C4-2B (cell line): ENCODE measurements at regions not wholly inside any gene's neighbourhood (a gene's known extent, or its start where the extent isn't known, plus 50 kb on each side); places are given as distances from the start of the nearest gene placed in this dataset.

Experiments used
- ZFX ChIP-seq: fragments of 450-650 bp; IDR thresholded peaks from 2 replicates; pipeline ENCODE4 v1.6.1; 2017
- TF ChIP-seq, protein P1 (sequence below): fragments of 450-650 bp; conservative IDR thresholded peaks from 2 replicates; pipeline ENCODE4 v1.5.1; 2017; ENCODE audit warnings: mild to moderate bottlenecking

DNA sequence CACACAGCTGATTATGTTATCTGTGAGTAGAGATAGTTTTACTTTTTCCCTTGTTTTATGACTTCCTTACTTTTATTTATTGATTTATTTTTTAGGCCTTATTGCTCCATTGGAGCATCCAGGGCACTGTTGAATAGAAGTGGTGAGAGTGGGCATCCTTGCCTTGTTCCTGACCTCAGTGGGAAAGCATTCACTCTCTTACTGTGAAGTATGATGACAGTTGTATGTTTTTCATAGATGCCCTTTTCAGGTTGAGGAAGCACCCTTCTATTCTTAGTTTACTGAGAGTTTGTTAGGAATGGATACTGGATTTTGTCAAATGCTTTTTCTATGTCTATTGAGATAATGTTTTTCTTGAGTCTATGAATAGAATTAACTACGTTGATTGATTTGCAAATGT is 88.6 kb downstream of the XRCC2 start:
- TF ChIP-seq, protein P1, sequence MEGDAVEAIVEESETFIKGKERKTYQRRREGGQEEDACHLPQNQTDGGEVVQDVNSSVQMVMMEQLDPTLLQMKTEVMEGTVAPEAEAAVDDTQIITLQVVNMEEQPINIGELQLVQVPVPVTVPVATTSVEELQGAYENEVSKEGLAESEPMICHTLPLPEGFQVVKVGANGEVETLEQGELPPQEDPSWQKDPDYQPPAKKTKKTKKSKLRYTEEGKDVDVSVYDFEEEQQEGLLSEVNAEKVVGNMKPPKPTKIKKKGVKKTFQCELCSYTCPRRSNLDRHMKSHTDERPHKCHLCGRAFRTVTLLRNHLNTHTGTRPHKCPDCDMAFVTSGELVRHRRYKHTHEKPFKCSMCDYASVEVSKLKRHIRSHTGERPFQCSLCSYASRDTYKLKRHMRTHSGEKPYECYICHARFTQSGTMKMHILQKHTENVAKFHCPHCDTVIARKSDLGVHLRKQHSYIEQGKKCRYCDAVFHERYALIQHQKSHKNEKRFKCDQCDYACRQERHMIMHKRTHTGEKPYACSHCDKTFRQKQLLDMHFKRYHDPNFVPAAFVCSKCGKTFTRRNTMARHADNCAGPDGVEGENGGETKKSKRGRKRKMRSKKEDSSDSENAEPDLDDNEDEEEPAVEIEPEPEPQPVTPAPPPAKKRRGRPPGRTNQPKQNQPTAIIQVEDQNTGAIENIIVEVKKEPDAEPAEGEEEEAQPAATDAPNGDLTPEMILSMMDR: no peak
- TF ChIP-seq ZFX: no peak
